ENCODE measurements at regions not wholly inside any gene's neighbourhood (a gene's known extent, or its start where the extent isn't known, plus 50 kb on each side); places are given as distances from the start of the nearest gene placed in this dataset.

DNA sequence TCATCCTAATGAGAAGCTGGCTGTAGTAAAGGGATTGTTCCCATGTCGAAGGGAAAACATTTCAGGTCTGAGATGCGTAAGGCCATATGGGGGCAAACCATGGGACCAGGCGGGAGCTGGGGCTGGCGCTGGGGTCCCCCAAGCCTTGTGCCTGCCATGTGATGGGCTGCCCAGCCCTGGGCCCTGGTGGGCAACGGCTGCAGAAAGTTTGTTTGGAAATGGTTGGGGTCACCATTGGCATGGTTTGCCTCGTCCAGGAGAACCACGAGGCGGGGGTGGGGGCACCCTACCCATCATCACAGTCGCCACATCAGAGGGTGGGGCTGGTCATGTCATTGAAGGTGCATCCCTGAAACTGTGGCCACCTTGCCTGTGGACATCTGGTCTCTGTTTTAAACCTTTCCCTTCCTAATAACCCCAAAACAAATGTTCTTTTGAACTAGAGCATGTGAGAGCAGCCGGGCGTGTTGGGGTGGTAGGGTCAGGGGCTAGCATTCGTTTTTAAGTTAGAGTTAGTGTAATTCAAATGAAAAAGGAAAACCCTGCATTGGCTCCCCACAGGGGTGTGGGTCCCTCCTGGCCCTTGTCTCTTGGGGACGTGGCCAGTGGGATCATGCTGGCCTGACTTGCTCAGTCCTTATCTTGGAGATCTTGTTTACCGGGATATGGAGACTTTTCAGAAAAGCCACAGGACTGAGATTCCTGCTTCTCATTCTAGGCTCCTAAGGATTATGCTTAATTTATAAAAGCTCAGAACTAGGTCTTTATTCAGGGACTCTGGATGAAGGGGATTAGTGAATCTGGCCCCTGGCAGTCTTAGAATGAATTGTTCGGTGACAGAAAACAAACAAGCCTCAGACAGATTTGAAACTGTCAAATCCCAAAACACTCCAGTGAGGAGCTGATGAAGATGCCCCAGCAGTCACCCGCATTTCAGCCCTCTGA is 98.5 kb downstream of the CTTN start:
- H3K4me3 ChIP-seq (ENCODE audit: low read length): no peak overlapping the region
- TF ChIP-seq, protein P1, sequence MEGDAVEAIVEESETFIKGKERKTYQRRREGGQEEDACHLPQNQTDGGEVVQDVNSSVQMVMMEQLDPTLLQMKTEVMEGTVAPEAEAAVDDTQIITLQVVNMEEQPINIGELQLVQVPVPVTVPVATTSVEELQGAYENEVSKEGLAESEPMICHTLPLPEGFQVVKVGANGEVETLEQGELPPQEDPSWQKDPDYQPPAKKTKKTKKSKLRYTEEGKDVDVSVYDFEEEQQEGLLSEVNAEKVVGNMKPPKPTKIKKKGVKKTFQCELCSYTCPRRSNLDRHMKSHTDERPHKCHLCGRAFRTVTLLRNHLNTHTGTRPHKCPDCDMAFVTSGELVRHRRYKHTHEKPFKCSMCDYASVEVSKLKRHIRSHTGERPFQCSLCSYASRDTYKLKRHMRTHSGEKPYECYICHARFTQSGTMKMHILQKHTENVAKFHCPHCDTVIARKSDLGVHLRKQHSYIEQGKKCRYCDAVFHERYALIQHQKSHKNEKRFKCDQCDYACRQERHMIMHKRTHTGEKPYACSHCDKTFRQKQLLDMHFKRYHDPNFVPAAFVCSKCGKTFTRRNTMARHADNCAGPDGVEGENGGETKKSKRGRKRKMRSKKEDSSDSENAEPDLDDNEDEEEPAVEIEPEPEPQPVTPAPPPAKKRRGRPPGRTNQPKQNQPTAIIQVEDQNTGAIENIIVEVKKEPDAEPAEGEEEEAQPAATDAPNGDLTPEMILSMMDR (conservative IDR thresholded peaks at IDR 0.05; ENCODE audit: low read length): no peak
- DNase-seq (ENCODE audit: low read depth): no peak

DNA sequence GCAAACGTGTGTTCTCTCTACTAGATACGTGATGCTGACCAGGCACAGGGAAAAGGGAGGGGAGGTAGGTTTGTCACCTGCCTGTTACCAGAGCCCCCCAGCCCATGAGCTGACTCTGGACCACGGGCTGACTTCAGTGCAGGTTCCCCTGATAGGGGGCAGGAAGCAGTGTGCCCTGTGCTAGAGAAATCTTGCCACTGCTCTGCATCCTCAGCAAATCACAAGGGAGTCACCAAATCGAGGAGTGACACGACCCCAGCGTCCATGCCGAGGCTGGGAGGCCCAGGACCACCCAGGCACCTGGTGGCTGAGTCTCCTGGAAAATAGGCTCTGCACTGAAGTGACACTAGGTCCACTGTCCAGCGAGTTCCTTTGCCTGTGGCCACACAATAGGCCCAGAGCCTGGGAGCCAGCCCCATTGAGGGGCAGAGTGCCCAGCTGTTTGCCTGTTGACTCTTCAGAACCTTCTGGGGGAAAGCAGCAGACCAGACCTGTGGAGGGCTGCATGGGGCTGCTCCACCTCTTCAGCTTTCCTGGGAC is 99.3 kb downstream of the CTTN start:
- TF ChIP-seq, protein P1 (conservative IDR thresholded peaks at IDR 0.05; ENCODE audit: low read length): no peak
- no peak for DNase-seq (ENCODE audit: low read depth)

DNA sequence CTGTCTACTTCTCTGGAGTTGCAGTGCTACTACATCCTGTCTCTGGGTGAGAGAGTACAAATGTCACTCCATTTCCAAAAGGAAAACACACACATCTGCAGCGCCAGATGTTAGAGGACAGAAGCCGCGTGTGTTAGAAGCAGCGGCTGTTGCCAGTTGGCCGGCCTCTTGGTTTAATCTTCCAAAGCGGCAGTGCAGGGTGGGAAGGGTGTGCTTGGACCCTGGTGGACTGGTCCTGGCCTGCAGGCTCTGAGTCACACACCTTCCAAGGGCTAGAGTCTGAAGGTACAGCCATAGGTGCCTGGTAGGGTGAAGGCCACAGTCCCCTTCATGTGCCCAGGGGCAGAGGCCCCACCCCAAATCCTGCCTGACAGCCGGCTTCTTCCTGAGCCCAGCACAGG is 99.8 kb downstream of the CTTN start:
- H3K4me3 ChIP-seq (ENCODE audit: low read length): no peak overlapping the region
- no peak for DNase-seq (ENCODE audit: low read depth)
- TF ChIP-seq, protein P1 (conservative IDR thresholded peaks at IDR 0.05; ENCODE audit: low read length): no peak

More for the DNA sequence above, 99.3 kb downstream of the CTTN start:
- H3K4me3 ChIP-seq (ENCODE audit: low read length): no peak overlapping the region

DNA sequence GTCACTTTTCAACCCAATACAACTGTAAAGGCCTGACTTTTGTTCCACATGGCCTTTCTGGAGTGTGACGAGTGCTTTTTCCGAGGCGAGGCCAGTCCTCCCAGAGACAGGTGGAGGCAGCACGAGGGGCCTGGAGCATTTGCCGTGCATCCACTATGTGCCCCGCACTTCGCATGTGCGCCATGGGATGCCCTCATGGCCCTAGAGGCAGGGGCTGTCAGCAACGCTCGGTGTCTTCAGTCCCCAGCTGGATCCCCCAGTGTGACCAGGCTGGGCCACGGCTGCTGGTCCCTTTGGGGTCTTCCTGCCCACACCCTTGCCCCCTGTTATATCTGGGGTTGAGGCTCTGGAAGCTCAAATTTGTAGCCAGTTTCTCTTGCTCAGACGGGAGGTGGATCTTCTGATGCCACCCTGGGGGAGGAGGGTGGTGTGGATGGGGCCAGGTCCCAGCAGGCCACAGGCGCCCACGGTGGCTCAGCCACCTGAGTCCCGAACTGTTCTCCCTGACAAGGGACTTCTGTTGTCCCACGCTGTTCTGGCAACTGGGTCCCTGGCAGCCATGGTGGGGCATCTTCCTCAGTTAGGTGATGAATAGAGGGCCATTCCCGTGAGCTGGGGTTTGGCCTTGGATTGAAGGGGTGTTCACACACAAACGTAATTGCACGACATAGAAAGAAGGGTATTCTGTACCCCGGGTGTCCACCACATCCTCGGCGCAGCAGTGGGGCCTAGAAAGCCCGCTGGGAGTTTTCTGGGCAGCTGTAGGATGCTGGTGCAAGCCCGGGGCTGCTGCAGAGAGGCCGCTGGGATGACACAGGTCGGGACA is 100.9 kb downstream of the CTTN start:
- TF ChIP-seq, protein P1 (conservative IDR thresholded peaks at IDR 0.05; ENCODE audit: low read length): no peak
- DNase-seq (ENCODE audit: low read depth): no peak
- H3K4me3 ChIP-seq (ENCODE audit: low read length): no peak overlapping the region

DNA sequence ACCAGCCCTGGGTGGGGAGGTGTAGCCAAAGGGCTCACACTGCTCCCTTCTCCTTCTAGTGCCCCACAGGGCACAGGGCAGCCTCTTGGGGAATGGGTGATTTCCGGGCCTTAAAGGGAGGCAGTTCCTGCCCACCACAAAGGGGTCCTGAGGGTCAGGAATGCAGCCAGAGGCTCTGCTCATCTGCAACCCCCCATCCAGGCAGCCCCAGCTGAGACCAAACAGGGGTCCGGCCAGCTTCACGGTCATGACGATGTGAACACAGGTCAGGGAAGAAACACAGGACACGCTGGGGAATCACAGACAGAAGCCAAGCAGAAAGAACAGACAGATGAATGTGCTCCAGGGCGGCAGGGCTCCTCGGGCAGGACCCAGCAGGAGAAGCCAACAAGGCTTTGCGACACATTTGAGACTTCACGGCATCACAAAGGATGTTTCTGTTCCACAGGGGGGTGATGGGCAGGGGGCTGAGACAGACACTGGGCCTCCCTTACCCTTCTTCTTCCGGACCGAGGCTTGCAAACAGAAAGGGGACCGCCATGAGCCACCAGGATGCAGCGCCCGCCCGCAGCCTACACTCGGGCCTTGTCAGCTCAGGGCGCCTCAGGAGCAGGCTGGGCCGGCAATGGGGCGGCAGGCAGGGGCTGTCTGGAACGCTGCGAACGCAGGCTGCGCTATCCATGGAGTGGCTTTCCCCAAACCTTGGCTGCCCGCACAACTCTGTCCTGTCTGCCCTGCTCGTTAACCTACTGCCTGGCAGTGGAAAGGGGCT is 101.9 kb downstream of the CTTN start:
- no peak for DNase-seq (ENCODE audit: low read depth)
- H3K4me3 ChIP-seq (ENCODE audit: low read length): no peak overlapping the region
- TF ChIP-seq, protein P1 (conservative IDR thresholded peaks at IDR 0.05; ENCODE audit: low read length): no peak

DNA sequence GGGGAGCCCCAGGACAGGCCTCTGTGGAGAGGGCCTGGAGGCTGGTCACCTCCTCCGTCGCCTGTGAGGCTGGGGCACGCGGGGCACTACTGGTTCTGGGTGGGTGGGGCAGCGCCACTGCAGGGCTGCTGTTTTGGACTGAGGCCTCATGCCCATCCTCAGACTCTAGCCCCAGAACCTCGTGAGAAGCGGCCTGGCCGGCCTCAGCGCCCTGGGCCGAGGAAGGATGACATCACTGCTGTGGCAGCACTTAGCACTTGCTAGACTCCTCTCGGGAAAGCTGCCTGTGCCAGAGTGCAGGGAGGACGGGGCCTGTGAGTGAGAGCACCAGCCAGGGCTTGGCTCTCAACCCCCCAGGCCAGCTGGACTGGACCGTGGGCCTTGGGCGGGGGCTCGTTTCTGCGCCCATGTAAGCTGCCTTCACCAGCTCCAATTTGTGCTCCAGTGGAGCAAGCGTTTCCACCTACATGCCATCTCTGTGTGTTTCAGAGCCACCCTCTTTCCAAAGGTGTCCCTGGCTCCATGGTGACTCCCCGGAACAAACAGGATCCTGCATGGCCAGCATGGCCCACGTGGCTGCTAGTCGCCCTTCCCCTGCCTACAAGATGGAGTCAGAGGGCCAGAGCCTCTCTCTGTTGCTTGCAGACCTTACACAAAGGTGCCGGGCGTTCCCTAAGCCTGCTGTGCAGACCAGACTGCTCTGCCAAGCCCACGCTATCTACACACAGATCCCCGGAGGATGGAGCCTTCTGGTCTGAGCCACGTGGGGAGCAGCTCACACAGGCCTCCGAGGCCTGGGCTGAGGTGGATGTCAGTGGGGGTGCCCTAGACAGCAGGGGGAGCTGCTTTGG is 102.9 kb downstream of the CTTN start:
- peak; percentile 16 for DNase-seq (ENCODE audit: low read depth)
- TF ChIP-seq, protein P1 (conservative IDR thresholded peaks at IDR 0.05; ENCODE audit: low read length): no peak
- no peak overlapping the region for H3K4me3 ChIP-seq (ENCODE audit: low read length)
